Neural crest cell (in vitro differentiated cells): ENCODE measurements at regions not wholly inside any gene's neighbourhood (a gene's known extent, or its start where the extent isn't known, plus 50 kb on each side); places are given as distances from the start of the nearest gene placed in this dataset.

Experiments
- DNase-seq: peaks from one replicate; pipeline ENCODE4 v3.0.0; 2021; ENCODE audit warnings: low read depth, mixed read lengths, low spot score
- H3K27ac Mint-ChIP-seq: one replicate; pipeline ENCODE4 v1.8.0; 2021; ENCODE audit warnings: mild to moderate bottlenecking, mixed read lengths; ENCODE audit not compliant: unreplicated experiment
- H3K27me3 Mint-ChIP-seq: 2 replicates; pipeline ENCODE4 v1.8.0; 2021; ENCODE audit warnings: low read depth, mild to moderate bottlenecking, mixed read lengths
- H3K36me3 Mint-ChIP-seq: 2 replicates; pipeline ENCODE4 v1.8.0; 2021; ENCODE audit warnings: low read depth, mild to moderate bottlenecking, mixed read lengths
- H3K4me1 Mint-ChIP-seq: 2 replicates; pipeline ENCODE4 v1.8.0; 2021; ENCODE audit warnings: mixed read lengths
- H3K4me3 Mint-ChIP-seq: one replicate; pipeline ENCODE4 v1.8.0; 2021; ENCODE audit warnings: mild to moderate bottlenecking, mixed read lengths
- H3K9me3 Mint-ChIP-seq: 2 replicates; pipeline ENCODE4 v1.8.0; 2021; ENCODE audit warnings: mixed read lengths
- TF ChIP-seq, protein P1 (sequence below): fragments of 200-600 bp; sonication (generic); conservative IDR thresholded peaks from 2 replicates; pipeline ENCODE4 v1.5.0; 2021; ENCODE audit warnings: antibody characterized with exemption, mild to moderate bottlenecking

DNA sequence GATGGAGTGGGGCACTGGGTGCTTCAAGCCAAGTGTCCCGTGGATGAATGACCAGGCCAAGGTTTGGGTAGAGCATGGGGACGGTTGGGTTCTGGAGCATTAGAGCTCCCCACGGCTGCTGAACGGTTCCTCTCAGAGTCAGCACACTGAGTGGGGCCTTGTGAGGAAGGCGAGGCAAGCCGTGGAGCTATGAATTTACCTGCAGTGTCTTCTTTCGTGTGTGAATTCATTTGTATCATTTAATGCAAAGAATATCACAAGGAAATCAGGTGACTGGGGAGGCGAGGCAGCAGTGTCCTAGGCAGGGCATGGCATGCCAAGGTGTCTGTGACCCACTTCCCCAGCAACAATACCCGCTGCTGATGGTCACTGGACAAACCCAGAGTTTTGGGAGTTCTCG lies 343.5 kb upstream of the B3GAT1 start:
- no peaks in the 10 kb centered on the region for H3K36me3 Mint-ChIP-seq
- peak overlapping the region; percentile 30 for H3K27ac Mint-ChIP-seq
- TF ChIP-seq, protein P1, sequence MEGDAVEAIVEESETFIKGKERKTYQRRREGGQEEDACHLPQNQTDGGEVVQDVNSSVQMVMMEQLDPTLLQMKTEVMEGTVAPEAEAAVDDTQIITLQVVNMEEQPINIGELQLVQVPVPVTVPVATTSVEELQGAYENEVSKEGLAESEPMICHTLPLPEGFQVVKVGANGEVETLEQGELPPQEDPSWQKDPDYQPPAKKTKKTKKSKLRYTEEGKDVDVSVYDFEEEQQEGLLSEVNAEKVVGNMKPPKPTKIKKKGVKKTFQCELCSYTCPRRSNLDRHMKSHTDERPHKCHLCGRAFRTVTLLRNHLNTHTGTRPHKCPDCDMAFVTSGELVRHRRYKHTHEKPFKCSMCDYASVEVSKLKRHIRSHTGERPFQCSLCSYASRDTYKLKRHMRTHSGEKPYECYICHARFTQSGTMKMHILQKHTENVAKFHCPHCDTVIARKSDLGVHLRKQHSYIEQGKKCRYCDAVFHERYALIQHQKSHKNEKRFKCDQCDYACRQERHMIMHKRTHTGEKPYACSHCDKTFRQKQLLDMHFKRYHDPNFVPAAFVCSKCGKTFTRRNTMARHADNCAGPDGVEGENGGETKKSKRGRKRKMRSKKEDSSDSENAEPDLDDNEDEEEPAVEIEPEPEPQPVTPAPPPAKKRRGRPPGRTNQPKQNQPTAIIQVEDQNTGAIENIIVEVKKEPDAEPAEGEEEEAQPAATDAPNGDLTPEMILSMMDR: no peak
- H3K27me3 Mint-ChIP-seq: no peaks in the 10 kb centered on the region
- H3K4me3 Mint-ChIP-seq: no peak overlapping the region
- no peak for DNase-seq
- no peaks in the 10 kb centered on the region for H3K9me3 Mint-ChIP-seq
- no peaks in the 10 kb centered on the region for H3K4me1 Mint-ChIP-seq

DNA sequence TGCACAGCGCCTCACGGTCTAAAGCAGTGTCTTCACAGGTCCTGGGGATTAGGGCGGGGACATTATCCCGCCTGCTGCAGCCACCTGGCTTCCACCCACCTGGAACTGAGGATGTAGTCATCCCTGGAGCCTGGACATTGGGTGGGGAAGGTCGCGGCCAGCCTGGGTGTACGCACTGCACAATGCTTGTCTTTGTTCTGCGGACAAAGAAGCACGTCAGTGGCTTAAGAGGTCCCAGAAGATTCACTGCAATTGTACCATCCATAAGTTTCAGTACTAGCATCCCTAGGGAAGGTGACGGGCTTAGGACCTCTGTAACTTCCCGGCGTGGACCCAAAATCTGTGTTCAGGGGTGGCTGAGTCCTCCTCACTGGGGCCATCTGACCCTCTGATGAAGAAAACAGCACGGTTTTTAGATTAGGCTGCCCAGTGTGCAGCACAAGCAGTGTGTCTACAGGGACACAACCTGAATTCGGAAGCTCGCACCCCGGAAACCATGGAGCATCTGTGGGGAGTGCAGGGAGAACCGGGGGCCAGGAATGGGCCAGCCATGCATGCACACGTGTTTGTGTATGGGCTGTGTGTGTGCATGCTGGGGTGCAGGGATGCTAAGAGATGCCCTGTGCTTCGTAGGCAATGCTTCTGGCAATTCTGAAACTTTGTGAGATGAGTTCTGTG lies 342.6 kb upstream of the B3GAT1 start:
- TF ChIP-seq, protein P1: no peak
- DNase-seq: no peak
- Mint-ChIP-seq H3K4me1 (no peaks in the 10 kb centered on the region), H3K9me3 (no peaks in the 10 kb centered on the region), H3K36me3 (no peaks in the 10 kb centered on the region), H3K27ac (no peak overlapping the region), H3K27me3 (no peaks in the 10 kb centered on the region), H3K4me3 (no peak overlapping the region)

DNA sequence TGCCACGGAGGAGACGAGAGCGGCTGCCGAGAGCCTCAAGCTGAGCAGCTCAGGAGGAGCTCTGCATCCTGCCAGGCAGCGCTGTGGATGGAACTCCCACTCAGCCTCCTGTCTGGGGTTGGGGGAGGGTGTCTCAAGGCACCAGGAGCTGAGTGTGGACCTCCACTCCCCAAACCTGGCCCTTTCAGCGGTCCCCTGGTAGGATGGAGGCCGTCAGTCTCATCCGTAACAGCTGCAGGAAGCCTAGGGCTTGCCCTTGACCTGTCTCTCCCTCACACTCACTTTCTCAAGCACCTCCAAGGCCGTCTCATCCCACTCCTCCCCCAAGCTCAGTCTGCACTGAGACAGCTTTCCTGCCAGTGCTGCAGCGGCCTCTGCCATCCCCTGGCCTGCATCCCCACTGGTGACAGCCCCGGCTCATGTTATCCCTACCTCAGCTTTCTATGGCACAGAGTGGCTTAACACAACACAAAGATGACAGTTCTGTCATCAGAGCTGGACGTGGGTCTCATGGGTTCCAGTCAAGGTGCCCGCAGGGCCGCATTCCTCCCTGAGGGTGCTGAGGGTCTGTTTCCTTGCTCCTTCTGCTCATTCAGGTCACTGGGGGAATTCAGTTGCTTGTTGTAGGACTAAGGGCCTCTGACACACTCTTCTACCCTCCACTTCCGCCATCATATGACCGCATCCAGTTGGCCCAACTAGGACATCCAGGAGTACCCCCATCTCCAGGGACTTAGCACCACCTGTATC lies 341.9 kb upstream of the B3GAT1 start:
- H3K4me3 Mint-ChIP-seq: no peak overlapping the region
- no peak overlapping the region for H3K27ac Mint-ChIP-seq
- no peaks in the 10 kb centered on the region for H3K9me3 Mint-ChIP-seq
- no peaks in the 10 kb centered on the region for H3K4me1 Mint-ChIP-seq
- no peaks in the 10 kb centered on the region for H3K36me3 Mint-ChIP-seq
- H3K27me3 Mint-ChIP-seq: peaks cover 2% of the 10 kb centered on the region
- DNase-seq: no peak
- TF ChIP-seq, protein P1: no peak

DNA sequence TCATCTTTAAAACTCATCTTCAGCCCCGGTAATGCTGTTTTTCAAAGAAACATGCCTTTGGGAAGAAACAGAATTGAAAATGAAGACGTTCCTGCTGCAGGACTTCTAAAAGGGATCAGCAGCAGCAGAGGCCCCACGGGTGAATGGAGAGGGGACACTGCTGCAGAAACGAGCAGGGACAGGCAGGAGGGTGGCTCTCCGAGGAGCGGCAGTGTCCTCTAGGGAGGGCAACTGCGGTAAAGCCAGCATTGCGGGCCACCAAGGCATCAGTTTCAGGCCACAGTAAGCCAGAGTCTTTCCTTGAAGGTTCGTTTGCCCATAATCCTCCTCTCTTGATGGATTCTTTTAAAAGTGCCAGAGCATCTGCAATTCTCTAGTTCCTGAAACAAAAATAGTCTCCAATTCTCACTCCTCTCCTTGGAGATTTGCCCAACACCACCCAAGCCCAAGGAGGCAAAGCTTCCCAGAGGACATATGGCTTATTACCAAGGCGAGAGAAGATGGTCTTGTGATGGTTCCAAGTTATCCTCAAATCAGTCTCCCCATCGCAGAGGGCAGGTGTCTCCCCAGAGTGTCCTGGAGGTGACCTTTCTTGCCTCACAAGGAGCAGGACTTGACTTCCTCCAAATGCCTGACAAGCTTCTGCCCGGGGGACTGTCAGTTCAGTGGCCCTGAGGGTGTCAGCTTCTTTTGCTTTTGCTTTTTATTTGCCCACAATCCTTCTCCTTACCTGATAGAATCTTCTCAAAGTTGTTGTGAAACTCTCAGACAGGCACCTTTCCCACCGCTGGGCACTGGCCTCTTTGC lies 341.1 kb upstream of the B3GAT1 start:
- no peak for DNase-seq
- peaks cover 3% of the 10 kb centered on the region for H3K27me3 Mint-ChIP-seq
- no peaks in the 10 kb centered on the region for H3K4me1 Mint-ChIP-seq

DNA sequence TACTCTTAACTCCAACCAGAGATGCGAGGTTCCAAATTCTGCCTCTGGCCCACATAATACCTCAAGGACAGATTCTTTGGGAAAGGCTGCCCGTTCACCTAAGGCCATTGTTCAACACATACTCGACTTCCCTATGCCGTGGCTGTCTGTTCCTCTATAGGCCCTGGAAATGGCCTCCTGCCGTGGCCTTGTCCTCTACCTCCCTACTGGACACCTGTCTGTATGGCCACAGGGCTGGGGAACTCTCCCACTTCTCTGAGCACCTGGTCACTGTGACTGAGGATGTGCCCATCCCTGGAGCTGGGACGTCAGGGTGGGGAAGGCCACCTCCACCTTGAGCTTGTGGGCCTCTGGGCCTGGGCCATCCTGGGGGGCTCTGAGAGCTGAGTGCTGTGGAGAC lies 340.5 kb upstream of the B3GAT1 start:
- no peaks in the 10 kb centered on the region for H3K4me1 Mint-ChIP-seq
- TF ChIP-seq, protein P1: no peak
- no peak overlapping the region for H3K4me3 Mint-ChIP-seq
- H3K27ac Mint-ChIP-seq: no peak overlapping the region
- peaks cover 8% of the 10 kb centered on the region for H3K9me3 Mint-ChIP-seq
- no peaks in the 10 kb centered on the region for H3K36me3 Mint-ChIP-seq
- H3K27me3 Mint-ChIP-seq: peaks cover 3% of the 10 kb centered on the region
- DNase-seq: no peak

More for the DNA sequence above, 341.1 kb upstream of the B3GAT1 start:
- Mint-ChIP-seq H3K27ac (no peak overlapping the region), H3K9me3 (peaks cover 3% of the 10 kb centered on the region), H3K4me3 (no peak overlapping the region), H3K36me3 (no peaks in the 10 kb centered on the region)
- TF ChIP-seq, protein P1: no peak
